Kidney (tissue), 13 donors: ENCODE measurements at regions not wholly inside any gene's neighbourhood (a gene's known extent, or its start where the extent isn't known, plus 50 kb on each side); places are given as distances from the start of the nearest gene placed in this dataset.
"Not testable (repeated sequence)": the region's sequence is repeated elsewhere in the genome, so short reads cannot be mapped to it uniquely, and the experiment has no call there.

Experiments
- DNase-seq, 5 donors: peaks; one replicate each; pipeline ENCODE4 v3.0.0-alpha.2; 2013 to 2020
- FAIRE-seq: peaks from 2 replicates; lab custom pipeline; 2012; peaks lifted over from hg19 to GRCh38; lab: Jason Lieb, UNC
- H3K27ac ChIP-seq, 2 donors: one replicate each; pipeline ENCODE4 v1.7.0; 2013; ENCODE audit warnings: low read depth in 2 of 2, low read length in 2 of 2, inconsistent platforms in 1 of 2
- H3K27me3 ChIP-seq: one replicate; pipeline ENCODE4 v1.7.1; 2013; ENCODE audit warnings: low read length, inconsistent platforms; ENCODE audit not compliant: control insufficient read depth, insufficient read depth
- H3K36me3 ChIP-seq, 3 donors: one replicate each; pipeline versions ENCODE4 v1.7.0 to v1.7.1; 2013; ENCODE audit warnings: low read length in 3 of 3, control low read depth in 1 of 3, inconsistent platforms in 1 of 3; ENCODE audit not compliant: insufficient read depth in 3 of 3, control insufficient read depth in 2 of 3
- H3K4me1 ChIP-seq, 3 donors: one replicate each; pipeline versions ENCODE4 v1.7.0 to v1.7.1; 2013; ENCODE audit warnings: low read length in 3 of 3, inconsistent platforms in 1 of 3, low read depth in 1 of 3; ENCODE audit not compliant: control insufficient read depth in 2 of 3, insufficient read depth in 2 of 3
- H3K4me3 ChIP-seq, 3 donors: one replicate each; pipeline versions ENCODE4 v1.7.0 to v1.8.1; 2013; ENCODE audit warnings: low read length in 3 of 3, control low read depth in 1 of 3, inconsistent platforms in 1 of 3
- H3K9ac ChIP-seq, 3 donors: one replicate each; pipeline versions ENCODE4 v1.7.0 to v1.7.1; 2013; ENCODE audit warnings: low read length in 3 of 3, control low read depth in 1 of 3, inconsistent platforms in 1 of 3
- H3K9me3 ChIP-seq, 3 donors: one replicate each; pipeline versions ENCODE4 v1.7.0 to v1.7.1; 2013; ENCODE audit warnings: low read length in 3 of 3, control low read depth in 1 of 3, inconsistent platforms in 1 of 3; ENCODE audit not compliant: control insufficient read depth in 2 of 3, insufficient read depth in 1 of 3
- CTCF ChIP-seq: IDR thresholded peaks from 3 replicates; pipeline ENCODE4 v1.5.1; 2012; ENCODE audit warnings: mild to moderate bottlenecking, moderate library complexity, borderline replicate concordance; ENCODE audit not compliant: insufficient read depth; ENCODE audit errors: extremely low read depth
- intact Hi-C: fragments of 100-400 bp; cut with DNase I; formaldehyde crosslinking; loops from one replicate; pipeline ENCODE4 v1.11.1; 2022
- donor health status: control.
- donor health status: control.
- donor health status: control.
- donor health status: control.
- donor health status: control.
- donor health status: DM: yes; HTN: yes; CAD: no.
- donor health status: Normal renal cell carcinoma (clear cell type).

- no peak overlapping the region for H3K4me3 ChIP-seq
Observed at GRCh38 chr1:244762629-244763028, 72.8 kb upstream of the COX20 start.

GRCh38 chr1:244768186-244768585 lies 67.3 kb upstream of the COX20 start:
- Histone ChIP-seq H3K9ac (no peak overlapping the region), H3K4me3 (no peak overlapping the region), H3K27ac (no peak overlapping the region), H3K9me3 (no peaks in the 10 kb centered on the region), H3K36me3 (no peaks in the 10 kb centered on the region), H3K27me3 (no peaks in the 10 kb centered on the region), H3K4me1 (no peaks in the 10 kb centered on the region)
- intact Hi-C loops, result no loop called here
- no peak for TF ChIP-seq CTCF
- FAIRE-seq (no peak), DNase-seq (no peak)

More at GRCh38 chr1:244762629-244763028, 72.8 kb upstream of the COX20 start:
- Histone ChIP-seq H3K27me3 (no peaks in the 10 kb centered on the region), H3K9me3 (no peaks in the 10 kb centered on the region), H3K9ac (no peak overlapping the region), H3K27ac (no peak overlapping the region), H3K4me1 (no peaks in the 10 kb centered on the region), H3K36me3 (no peaks in the 10 kb centered on the region)
- no peak for TF ChIP-seq CTCF
- DNase-seq, result no peak
- intact Hi-C loops, result no loop called here
- no peak for FAIRE-seq

GRCh38 chr1:244768804-244769203 lies 66.7 kb upstream of the COX20 start:
- Histone ChIP-seq H3K9me3 (no peaks in the 10 kb centered on the region), H3K27me3 (no peaks in the 10 kb centered on the region), H3K9ac (no peak overlapping the region), H3K27ac (no peak overlapping the region), H3K4me3 (no peak overlapping the region), H3K36me3 (no peaks in the 10 kb centered on the region), H3K4me1 (no peaks in the 10 kb centered on the region)
- no peak for TF ChIP-seq CTCF
- intact Hi-C loops, result no loop called here
- FAIRE-seq (no peak), DNase-seq (no peak)

DNA sequence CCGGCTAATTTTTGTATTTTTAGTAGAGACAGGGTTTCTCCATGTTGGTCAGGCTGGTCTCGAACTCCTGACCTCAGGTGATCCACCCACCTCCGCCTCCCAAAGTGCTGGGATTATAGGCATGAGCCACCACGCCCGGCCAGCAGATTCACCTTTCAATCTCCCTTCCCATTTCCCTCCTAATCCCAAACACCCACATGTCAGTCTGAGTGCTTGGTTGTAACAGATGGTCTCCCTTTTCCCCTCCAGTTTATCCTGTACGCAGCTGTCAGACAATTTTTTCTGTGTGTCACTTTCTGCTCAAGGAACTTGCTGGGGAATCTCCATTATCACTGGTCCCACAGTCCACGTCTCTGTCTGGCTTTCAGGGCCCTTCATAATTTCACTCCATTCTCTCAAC lies 64.9 kb upstream of the COX20 start:
- H3K4me1 ChIP-seq, H3K27ac ChIP-seq, H3K9ac ChIP-seq, FAIRE-seq, H3K9me3 ChIP-seq, intact Hi-C loops, DNase-seq, H3K36me3 ChIP-seq, H3K4me3 ChIP-seq, H3K27me3 ChIP-seq: not testable (repeated sequence)
